Esophagus muscularis mucosa (tissue), 4 donors: ENCODE measurements at regions not wholly inside any gene's neighbourhood (a gene's known extent, or its start where the extent isn't known, plus 50 kb on each side); places are given as distances from the start of the nearest gene placed in this dataset.

ENCODE experiments used
- CTCF ChIP-seq, 3 experiments: fragments of 200-600 bp in 2 of 3; fragments of 450-650 bp in 1 of 3; sonication (generic) in 2 of 3; IDR thresholded peaks; one replicate each; pipeline ENCODE4 v1.5.1; 2017 to 2019; ENCODE audit warnings: antibody characterized with exemption in 3 of 3, mild to moderate bottlenecking in 2 of 3, moderate library complexity in 1 of 3
- EP300 ChIP-seq: sonication (generic); formaldehyde crosslinking; IDR thresholded peaks from one replicate; pipeline ENCODE4 v1.6.1; 2017; ENCODE audit warnings: antibody characterized with exemption
- POLR2A ChIP-seq: fragments of 450-650 bp; IDR thresholded peaks from one replicate; pipeline ENCODE4 v1.6.1; 2017; ENCODE audit warnings: antibody characterized with exemption, moderate library complexity, mild to moderate bottlenecking, low read depth
- POLR2AphosphoS5 ChIP-seq, 2 donors: sonication (generic); formaldehyde crosslinking; IDR thresholded peaks; one replicate each; pipeline ENCODE4 v1.6.1; 2017; ENCODE audit warnings: antibody characterized with exemption in 2 of 2

- TF ChIP-seq CTCF (IDR thresholded peaks at IDR 0.05), result no peak
- no peak for TF ChIP-seq EP300
- no peak for TF ChIP-seq POLR2A
- no peak for TF ChIP-seq POLR2AphosphoS5 (IDR thresholded peaks at IDR 0.05)
Observed at GRCh38 chr2:48165070-48165753, 149.3 kb upstream of the FOXN2 start.
